Epithelial cell of esophagus (primary cell): ENCODE measurements at regions not wholly inside any gene's neighbourhood (a gene's known extent, or its start where the extent isn't known, plus 50 kb on each side); places are given as distances from the start of the nearest gene placed in this dataset.

Source experiments
- DNase-seq: peaks from one replicate; pipeline ENCODE4 v3.0.0; 2010; ENCODE audit warnings: low read depth
- H3K4me3 ChIP-seq: 2 replicates; pipeline ENCODE4 v1.5.1; 2011; ENCODE audit warnings: mild to moderate bottlenecking, low read length, control low read depth
- CTCF ChIP-seq: IDR thresholded peaks from 2 replicates; pipeline ENCODE4 v1.5.1; 2011; ENCODE audit warnings: low read depth, mild to moderate bottlenecking, low read length, control low read depth, inconsistent platforms; ENCODE audit not compliant: insufficient read depth; ENCODE audit errors: missing control alignments

GRCh38 chr4:63717384-63717783, 691.9 kb downstream of the TECRL start:
- TF ChIP-seq CTCF = peak; percentile 51
- no peak overlapping the region for H3K4me3 ChIP-seq
- peak; percentile 32 for DNase-seq

GRCh38 chr4:63708661-63709060, 700.6 kb downstream of the TECRL start:
- no peak for DNase-seq
- no peak for TF ChIP-seq CTCF
- no peak overlapping the region for H3K4me3 ChIP-seq

GRCh38 chr4:63700569-63700968, 708.7 kb downstream of the TECRL start:
- no peak for TF ChIP-seq CTCF
- no peak for DNase-seq
- H3K4me3 ChIP-seq = no peak overlapping the region

- DNase-seq = peak; percentile 0
- no peak overlapping the region for H3K4me3 ChIP-seq
- TF ChIP-seq CTCF = no peak
These were observed 715.9 kb downstream of the TECRL start for GRCh38 chr4:63693321-63693720.

GRCh38 chr4:63678358-63678931, 730.8 kb downstream of the TECRL start:
- TF ChIP-seq CTCF = no peak
- DNase-seq = no peak
- H3K4me3 ChIP-seq = no peak overlapping the region

GRCh38 chr4:63670735-63671134, 738.5 kb downstream of the TECRL start:
- TF ChIP-seq CTCF = no peak
- DNase-seq = no peak
- no peak overlapping the region for H3K4me3 ChIP-seq

GRCh38 chr4:63663870-63664269, 745.4 kb downstream of the TECRL start:
- no peak overlapping the region for H3K4me3 ChIP-seq
- no peak for DNase-seq
- no peak for TF ChIP-seq CTCF
